ENCODE measurements at regions not wholly inside any gene's neighbourhood (a gene's known extent, or its start where the extent isn't known, plus 50 kb on each side); places are given as distances from the start of the nearest gene placed in this dataset.

- CTCF ChIA-PET: no interaction called here
- H3K27ac ChIP-seq (ENCODE audit: low read depth, low read length, poor library complexity, severe bottlenecking): no peak overlapping the region
- POLR2A ChIA-PET (ENCODE audit: low non-redundant PET): no interaction called here
- H3K4me1 ChIP-seq (ENCODE audit: insufficient read depth, low read length, poor library complexity, severe bottlenecking): no peaks in the 10 kb centered on the region
- BruUV-seq (replicated peaks): no TSS peak
- intact Hi-C loops (cut with micrococcal nuclease; ENCODE audit: unreplicated experiment): no loop called here
- H3K27me3 ChIP-seq (replicated peaks; ENCODE audit: insufficient read depth, low read depth, low read length, poor library complexity): no peaks in the 10 kb centered on the region
- no peak for TF ChIP-seq CTCF (conservative IDR thresholded peaks at IDR 0.05; ENCODE audit: low read depth, low read length)
- TF ChIP-seq EZH2 (IDR thresholded peaks at IDR 0.05; ENCODE audit: borderline replicate concordance, low read depth, low read length, poor library complexity, severe bottlenecking): no peak
- H3K9me3 ChIP-seq (ENCODE audit: low read depth, low read length, poor library complexity, severe bottlenecking): no peaks in the 10 kb centered on the region
- no peaks in the 10 kb centered on the region for H3K36me3 ChIP-seq (ENCODE audit: insufficient read depth, low read length, poor library complexity, severe bottlenecking)
- no peak for DNase-seq (ENCODE audit: low spot score)
- no peak overlapping the region for H3K4me3 ChIP-seq (ENCODE audit: low read depth, low read length, poor library complexity, severe bottlenecking)
Observed at GRCh38 chr18:52200921-52201663, 138.9 kb upstream of the DCC start.

- Histone ChIP-seq H3K9me3 (ENCODE audit: low read depth, low read length, poor library complexity, severe bottlenecking) (no peaks in the 10 kb centered on the region), H3K4me3 (ENCODE audit: low read depth, low read length, poor library complexity, severe bottlenecking) (no peak overlapping the region), H3K27me3 (replicated peaks; ENCODE audit: insufficient read depth, low read depth, low read length, poor library complexity) (peaks cover 6% of the 10 kb centered on the region), H3K36me3 (ENCODE audit: insufficient read depth, low read length, poor library complexity, severe bottlenecking) (no peaks in the 10 kb centered on the region), H3K27ac (ENCODE audit: low read depth, low read length, poor library complexity, severe bottlenecking) (no peak overlapping the region), H3K4me1 (ENCODE audit: insufficient read depth, low read length, poor library complexity, severe bottlenecking) (no peaks in the 10 kb centered on the region)
- DNase-seq (ENCODE audit: low spot score): no peak
- TF ChIP-seq EZH2 (IDR thresholded peaks at IDR 0.05; ENCODE audit: borderline replicate concordance, low read depth, low read length, poor library complexity, severe bottlenecking) (no peak), CTCF (conservative IDR thresholded peaks at IDR 0.05; ENCODE audit: low read depth, low read length) (no peak)
- no TSS peak for BruUV-seq (replicated peaks)
- intact Hi-C loops (cut with micrococcal nuclease; ENCODE audit: unreplicated experiment): no loop called here
- CTCF ChIA-PET: no interaction called here
- POLR2A ChIA-PET (ENCODE audit: low non-redundant PET): no interaction called here
Observed at GRCh38 chr18:52208646-52209045, 131.4 kb upstream of the DCC start.

- DNase-seq (ENCODE audit: low spot score): no peak
- BruUV-seq (replicated peaks): no TSS peak
- H3K27ac ChIP-seq (ENCODE audit: low read depth, low read length, poor library complexity, severe bottlenecking): no peak overlapping the region
- no peak overlapping the region for H3K4me3 ChIP-seq (ENCODE audit: low read depth, low read length, poor library complexity, severe bottlenecking)
- H3K9me3 ChIP-seq (ENCODE audit: low read depth, low read length, poor library complexity, severe bottlenecking): no peaks in the 10 kb centered on the region
- intact Hi-C loops (cut with micrococcal nuclease; ENCODE audit: unreplicated experiment): no loop called here
- no peak for TF ChIP-seq EZH2 (IDR thresholded peaks at IDR 0.05; ENCODE audit: borderline replicate concordance, low read depth, low read length, poor library complexity, severe bottlenecking)
- TF ChIP-seq CTCF (conservative IDR thresholded peaks at IDR 0.05; ENCODE audit: low read depth, low read length): no peak
- ChIA-PET CTCF (no interaction called here), POLR2A (ENCODE audit: low non-redundant PET) (no interaction called here)
- no peaks in the 10 kb centered on the region for H3K4me1 ChIP-seq (ENCODE audit: insufficient read depth, low read length, poor library complexity, severe bottlenecking)
- peaks cover 8% of the 10 kb centered on the region for H3K27me3 ChIP-seq (replicated peaks; ENCODE audit: insufficient read depth, low read depth, low read length, poor library complexity)
- H3K36me3 ChIP-seq (ENCODE audit: insufficient read depth, low read length, poor library complexity, severe bottlenecking): no peaks in the 10 kb centered on the region
Observed at GRCh38 chr18:52216109-52216508, 123.9 kb upstream of the DCC start.

Measured in A673 (cell line).